T-helper 2 cell treated with Interferon-gamma antibody and Interleukin-4, amounts not matched to agents 100 ng/mL and 5 ng/mL, for 36 hours (primary cell): ENCODE measurements at regions not wholly inside any gene's neighbourhood (a gene's known extent, or its start where the extent isn't known, plus 50 kb on each side); places are given as distances from the start of the nearest gene placed in this dataset.
"Not testable (repeated sequence)": the region's sequence is repeated elsewhere in the genome, so short reads cannot be mapped to it uniquely, and the experiment has no call there.

ENCODE experiments used
- intact Hi-C: fragments of 100-400 bp; cut with micrococcal nuclease; formaldehyde crosslinking; loops from one replicate; pipeline ENCODE4 v1.15.1; 2023

DNA sequence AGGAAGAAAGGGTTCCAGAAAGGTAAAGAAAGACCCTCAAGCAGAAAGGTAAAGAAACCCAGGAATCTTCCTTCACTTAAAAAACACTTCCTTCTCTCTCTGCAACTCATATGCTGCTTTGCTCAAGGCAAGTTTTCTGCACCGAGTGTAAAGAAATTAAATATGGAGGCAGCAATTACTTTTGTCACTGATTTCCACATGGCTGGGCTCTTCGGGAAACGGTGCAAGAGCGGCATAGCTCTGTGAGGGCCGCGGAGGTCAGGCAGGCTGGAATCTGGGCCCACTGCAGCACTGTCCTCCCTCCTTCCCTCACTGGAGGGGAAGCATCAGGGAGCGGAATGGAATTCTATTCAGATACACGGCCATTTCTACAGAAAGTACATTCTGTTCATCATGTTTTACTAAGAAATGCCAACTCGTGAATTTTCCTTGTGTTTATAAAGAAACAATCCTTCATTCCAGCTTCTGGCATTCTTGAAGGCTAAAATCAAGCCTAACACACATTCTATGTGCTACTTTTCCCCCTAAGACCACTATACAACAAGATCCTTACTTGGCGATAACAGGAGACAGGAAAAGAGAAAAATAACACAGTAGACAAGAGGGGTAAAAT lies 212.2 kb downstream of the SIPA1L2 start:
- intact Hi-C loops: no loop called here

DNA sequence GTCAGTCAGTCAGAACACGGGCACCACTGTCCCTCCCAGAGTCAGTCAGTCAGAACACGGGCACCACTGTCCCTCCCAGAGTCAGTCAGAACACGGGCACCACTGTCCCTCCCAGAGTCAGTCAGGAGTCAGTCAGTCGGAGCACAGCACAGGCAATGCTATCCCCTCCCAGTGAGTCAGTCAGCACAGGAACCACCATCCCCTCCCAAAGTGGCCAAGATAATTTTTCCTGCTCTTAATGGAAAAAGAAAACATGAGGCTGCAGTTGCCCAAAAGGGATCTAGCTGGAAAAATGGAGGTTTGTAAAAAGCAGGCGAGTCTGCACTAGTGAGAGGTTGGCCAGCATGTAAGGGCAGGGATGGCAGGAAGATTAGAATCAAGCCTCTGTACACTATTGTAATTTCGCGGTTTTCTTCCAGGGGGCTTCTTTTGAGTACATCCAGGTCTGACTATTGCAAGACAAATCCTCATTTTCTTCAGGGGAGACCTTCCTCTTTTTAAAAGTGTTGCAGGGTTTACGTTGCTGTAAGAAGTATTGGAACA lies 213.8 kb downstream of the SIPA1L2 start:
- intact Hi-C loops: no loop called here

DNA sequence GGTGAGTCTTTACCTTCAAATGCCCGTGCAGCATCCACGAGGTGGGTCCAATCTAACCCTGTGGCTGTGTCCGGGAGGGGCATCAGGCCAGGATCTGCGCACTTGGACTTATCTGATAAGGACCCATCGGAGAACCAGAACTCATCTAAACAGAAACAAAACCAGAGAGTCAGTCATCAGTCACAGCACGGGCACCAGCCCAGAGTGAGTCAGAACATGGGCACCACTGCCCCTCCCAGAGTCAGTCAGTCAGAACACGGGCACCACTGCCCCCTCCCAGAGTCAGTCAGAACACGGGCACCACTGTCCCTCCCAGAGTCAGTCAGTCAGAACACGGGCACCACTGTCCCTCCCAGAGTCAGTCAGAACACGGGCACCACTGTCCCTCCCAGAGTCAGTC lies 214.5 kb downstream of the SIPA1L2 start:
- intact Hi-C loops: not testable (repeated sequence)

DNA sequence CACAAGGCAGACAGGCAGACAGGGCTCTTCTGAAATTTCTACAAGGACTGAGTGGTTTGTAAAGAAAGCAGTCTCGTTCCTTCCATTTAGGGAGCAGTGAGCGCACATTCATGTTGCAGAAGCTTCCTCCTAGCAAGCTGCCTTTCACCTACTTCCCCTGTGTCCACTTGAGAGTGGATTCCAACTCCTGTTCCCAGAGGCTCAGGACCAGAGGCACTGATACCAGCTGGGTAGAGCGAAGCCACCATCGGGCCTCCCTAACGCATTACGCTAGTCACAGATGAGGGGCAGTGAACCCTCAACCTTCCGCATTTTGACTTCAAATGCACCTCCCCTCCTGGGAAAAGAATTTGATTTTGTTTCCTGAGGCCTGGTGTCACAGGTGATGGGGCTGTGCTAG lies 215.8 kb downstream of the SIPA1L2 start:
- intact Hi-C loops: no loop called here

DNA sequence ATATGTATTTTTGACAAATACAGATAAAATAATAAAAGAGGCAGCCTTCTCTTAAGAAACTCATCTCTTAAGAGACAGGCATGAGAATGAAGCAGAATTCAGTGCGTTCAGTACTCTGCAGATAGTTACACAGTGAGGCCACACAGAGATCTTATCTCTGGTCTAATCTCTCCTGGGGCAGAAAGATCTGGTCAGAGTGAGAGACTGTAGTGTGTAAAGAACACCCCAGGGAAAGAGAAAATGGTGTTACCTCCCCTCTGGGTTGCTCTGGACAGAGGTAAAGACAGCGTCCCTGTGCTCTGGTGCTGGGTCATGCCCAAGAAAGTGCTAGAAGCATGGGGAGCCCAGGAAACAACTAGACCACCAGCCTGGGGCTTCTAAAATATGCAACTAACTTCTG lies 216.3 kb downstream of the SIPA1L2 start:
- intact Hi-C loops: no loop called here

DNA sequence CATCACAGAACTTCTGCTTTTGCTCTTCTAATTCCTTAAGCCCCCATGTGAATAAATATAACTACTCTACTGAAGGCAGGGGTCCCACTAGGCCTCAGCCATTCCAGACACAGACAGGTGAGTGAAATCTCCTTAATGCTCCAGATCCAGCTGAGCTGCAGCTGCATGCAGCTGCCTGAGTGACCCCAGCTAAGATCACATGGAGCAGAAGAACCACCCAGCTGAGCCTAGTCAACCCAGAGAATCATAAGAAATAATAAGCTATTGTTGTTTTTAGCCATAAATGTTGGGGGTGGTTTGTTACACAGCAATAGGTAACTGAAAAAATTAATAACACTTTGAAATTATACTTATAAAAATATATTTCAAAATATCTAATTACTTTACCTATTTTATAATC lies 220.3 kb downstream of the SIPA1L2 start:
- intact Hi-C loops: no loop called here

DNA sequence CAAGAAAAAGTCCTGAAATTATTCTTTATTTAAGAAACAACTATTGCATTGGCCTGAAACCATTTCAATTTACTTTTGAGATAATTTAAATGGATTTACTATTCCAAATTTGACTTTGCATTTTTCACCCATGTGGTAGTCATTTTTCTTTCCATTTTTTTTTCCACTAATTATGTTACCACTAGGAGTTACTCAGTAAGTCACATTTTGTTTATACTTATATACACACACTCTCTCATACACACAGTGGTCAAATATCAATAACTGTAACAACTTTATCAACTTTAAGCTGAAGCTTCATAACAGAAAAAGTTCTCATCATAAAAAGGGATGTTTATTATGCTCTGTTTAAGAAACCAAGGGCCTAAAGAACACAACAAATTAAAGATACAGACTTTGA lies 222.8 kb downstream of the SIPA1L2 start:
- intact Hi-C loops: no loop called here

DNA sequence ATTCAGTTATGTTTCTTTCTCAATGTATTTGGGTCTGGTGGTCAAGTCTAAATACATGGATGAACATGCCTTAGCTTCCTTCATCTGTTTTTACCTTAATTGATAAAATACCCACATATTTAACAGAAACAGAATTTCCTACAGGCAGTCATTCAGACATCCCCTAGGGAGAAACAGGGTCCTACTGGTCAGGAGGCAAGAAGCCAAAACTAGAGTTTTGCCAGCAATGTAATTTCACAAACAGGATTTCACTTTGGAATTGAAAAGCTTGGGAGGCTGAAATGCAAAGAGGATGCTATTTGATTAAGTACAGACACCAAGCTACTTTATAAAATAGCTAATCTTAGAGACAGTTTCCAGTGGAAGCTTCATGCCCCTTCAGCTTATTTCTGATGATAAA lies 224.2 kb downstream of the SIPA1L2 start:
- intact Hi-C loops: no loop called here

DNA sequence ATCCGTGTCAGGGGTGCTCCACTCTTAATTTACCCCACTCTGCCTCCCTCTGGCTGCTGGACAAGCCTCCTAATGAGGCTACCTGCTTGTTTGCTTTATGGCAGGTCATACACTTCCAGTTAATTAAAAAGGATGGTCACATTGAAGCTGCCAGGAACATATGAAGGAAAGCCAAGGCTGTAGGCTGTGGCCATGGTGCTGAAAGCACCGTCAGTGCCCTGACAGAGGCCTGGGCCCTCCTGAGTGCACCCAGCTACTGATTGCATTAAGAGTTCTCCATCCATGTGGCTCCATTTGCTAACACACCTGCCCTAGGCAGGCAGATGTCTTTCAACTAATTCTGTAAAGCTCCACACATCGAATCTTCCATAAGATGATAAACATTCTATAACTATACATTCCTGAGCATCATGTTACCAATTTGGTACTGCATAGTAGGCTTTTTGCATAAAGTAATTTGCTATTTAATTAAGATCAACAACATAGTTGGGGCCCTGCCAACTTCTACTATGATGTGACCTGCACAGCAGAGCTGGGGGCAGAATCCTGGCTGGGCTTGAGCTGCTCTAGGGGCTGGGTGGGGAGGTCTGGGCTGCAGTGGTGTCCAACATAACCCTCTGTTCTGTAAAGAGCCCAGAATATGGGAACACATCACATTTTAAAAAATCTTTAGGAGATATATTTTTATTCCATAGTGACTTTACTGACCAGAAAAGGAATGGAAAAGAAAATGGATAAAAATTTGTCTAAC lies 224.8 kb downstream of the SIPA1L2 start:
- intact Hi-C loops: no loop called here

DNA sequence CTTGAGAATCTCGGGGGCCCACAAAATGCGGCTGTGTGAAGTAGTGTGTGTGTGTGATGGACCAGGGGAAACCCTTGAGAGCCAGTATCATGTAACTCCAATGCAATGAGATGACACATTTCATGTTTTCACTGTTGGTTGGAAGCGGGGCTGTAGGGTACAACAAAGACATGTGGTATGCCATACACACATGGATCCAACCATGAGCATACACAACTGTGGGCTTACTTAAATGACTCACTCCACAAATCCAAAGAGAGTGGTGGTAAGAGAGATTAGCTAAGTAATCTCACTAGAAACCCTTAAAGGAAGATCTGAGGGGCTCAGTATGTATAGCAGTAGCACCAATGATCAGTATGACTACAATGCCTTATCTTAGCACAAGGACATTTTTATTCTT lies 225.7 kb downstream of the SIPA1L2 start:
- intact Hi-C loops: no loop called here

DNA sequence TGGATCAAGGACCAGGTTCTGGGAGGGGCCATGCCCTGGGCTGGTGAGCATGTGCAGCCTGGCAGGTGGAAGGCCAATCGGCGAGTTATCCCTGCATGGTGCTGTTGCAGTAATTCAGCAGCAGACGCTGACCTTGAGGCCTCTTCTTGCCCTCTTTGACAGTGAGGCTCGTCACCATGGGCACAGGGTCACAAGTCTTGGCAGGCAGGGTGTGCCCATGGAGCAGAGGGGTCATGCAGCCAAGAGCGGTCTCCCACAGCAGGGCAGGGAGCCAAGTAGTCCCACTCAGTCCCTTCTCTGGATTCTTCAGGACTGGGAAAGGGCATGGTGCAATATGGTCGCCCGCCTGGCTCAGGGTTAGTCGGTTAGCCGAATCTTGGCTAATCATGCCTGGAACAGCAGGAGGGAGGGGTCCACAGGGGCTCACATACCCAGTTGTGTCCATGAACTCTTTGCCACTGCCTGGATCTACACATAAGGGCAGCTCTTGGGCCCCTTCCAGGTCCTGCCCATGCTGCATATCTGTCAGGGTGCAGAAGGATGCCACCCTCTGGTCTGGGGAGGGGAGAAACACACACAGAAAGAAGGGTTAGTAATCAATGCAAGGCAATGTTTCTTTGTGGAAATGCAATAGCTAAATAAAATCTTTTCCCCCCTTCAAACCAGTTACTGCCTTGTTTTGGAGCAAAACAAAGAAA lies 226.8 kb downstream of the SIPA1L2 start:
- intact Hi-C loops: no loop called here

DNA sequence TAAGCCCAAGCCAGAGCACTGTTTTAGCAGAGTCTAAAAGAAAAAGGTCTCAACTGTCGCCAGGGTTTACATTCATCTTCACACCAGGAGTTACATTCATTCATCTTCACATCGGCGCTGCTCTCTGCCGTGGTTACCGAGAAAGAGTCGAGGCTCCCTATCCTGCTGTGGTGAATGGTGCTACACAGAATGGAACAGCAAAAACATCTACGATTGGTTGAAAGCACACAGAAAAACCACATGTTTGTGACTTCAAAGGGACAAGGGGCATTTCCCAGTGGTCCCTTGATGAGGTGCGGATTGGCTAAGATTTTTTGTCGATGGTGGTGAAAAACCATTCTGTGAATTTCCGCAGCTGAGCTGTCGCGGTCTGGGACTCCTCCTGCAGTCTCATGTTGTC lies 231.1 kb downstream of the SIPA1L2 start:
- intact Hi-C loops: no loop called here

DNA sequence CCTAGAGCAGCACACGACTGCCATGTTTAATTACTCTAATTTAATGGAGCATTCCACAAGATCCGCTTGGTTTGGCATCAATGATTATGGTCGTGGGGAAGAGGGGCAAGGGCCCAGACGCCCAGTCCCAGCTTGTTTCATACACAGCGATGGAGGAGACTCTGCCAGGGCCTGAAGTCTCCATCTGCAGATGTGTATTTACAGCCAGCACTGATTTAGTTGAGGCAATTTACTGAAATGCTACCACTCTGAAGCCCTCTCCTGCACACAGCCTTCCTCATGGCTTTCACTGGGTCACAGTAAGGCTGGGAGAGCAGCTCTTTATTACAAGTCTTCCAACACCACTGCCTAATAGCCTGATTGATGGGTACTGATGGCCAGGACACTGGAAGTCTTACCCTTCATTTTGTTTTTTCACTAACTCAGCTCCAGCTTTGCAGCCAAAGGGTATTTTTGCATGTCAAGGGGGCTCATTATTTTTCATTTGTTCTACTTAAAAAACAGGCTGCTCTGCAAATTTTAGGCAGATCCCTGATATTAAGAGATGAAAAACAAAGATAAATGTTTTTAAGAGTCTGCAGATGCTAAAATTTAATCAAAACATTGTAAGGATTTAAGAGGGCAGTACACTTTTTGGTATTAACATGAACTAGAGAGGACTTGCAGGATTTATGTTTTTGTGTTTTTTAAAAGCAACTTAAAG lies 236.3 kb downstream of the SIPA1L2 start:
- intact Hi-C loops: no loop called here

DNA sequence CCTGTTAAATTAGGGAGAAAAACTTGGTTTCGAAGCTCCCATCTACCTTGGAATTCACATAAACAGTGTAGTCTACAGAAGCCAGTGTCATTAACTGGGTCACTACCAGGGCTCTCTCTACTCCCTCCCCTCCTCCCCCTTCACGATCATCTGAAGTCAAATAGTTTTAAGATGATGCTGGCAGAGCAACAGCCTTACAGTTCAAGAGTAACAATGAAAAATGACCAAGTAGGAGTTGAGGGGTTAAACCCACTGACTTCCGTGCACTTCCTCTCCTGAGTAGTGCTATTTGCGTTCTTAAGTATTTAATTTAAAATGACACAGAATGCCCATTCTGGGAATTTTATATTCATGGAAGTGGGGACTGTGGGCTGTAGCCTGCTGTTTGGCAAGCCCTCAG lies 236.9 kb downstream of the SIPA1L2 start:
- intact Hi-C loops: no loop called here

DNA sequence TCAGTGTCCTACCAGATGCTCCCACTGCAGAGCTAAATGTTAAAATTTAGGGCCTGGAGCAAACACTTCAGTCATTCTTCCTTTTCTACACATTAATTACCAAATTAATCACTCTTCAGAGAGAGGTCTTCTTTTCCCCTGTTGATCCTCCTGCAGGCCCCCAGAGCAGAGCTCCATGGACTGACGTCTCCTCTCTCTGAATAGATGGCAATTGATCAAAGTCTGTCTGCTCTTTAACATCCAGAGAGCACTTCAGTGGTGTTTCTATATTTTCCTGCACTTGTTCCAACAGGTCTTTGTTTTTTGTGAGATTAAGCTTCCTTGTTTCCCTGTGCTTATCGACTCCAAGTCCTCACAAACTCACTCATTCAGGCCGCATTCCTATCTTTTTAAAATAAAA lies 239.3 kb downstream of the SIPA1L2 start:
- intact Hi-C loops: no loop called here

DNA sequence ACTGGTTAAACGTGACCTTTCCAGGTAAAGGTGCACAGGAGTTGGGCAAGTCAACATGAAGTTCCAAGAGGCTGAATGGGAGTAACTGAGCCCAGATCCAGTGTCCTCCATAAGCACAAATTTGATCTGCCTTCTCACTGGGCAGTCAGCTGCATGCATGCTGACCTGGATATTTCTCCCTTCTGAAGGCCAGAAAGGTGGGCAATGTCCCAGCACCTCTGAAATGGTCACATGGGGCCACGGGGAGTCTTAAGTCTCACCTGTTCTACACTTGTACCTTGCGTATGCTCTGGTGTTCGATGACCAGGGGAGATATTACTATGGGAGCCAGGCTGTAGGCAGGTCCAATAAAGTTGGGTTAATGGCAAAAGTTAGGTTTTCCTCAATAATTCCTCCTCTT lies 240.2 kb downstream of the SIPA1L2 start:
- intact Hi-C loops: no loop called here

DNA sequence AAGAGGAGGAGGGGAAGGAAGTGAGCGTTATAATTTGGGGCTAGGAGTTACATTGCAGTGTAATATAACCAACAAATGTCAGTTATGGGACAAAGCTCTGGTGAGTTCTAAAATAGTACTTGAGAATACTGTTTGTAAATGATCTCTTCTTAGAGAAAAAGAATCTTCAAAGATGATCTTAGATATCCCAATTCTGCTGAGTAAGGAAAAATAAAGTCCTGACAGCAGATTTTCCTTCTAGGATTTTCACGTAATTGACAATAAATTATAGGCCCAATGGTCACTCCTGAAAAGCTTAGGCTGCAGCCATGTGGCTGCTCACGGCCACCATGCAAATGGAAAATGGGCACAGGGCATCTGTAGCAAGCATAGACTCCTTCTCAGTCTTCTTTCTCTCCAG lies 241.6 kb downstream of the SIPA1L2 start:
- intact Hi-C loops: no loop called here

DNA sequence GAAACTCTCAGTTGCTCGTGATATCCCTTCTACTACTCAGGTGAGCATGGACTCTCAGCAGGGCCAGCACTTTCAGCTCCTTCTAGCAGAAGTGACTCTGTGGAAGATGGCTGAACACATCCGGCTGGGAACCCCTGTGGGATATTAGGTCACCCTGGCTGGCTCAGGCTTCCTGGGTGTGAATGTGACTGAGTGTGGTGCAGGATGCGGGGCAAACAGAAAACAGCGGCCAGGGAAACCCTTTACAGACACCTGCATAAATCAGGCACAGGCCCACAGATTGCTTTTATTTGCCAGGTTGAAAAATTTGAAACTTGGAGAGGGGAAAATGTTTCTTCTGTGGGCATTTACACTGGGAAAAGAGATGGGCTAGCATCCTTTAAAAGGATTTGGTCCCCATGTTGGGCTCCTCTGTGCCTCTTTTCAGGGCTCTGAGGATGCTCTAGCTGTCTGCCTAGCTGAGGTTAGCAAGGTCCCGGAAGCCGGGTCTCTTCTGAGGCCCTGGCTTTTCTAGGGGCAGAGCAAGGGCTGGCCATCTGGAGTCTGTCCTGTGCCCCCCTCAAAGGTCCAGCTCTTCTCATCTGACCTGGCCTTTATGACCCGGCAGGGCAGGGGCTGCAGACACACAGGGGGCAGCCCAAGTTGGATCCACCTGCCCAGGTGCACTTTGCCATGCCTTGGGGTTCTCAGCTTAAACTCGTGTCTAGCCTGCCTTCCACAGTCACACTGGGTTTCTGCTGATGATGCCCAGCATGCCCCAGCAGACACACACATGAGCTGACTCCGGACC lies 243.0 kb downstream of the SIPA1L2 start:
- intact Hi-C loops: no loop called here

DNA sequence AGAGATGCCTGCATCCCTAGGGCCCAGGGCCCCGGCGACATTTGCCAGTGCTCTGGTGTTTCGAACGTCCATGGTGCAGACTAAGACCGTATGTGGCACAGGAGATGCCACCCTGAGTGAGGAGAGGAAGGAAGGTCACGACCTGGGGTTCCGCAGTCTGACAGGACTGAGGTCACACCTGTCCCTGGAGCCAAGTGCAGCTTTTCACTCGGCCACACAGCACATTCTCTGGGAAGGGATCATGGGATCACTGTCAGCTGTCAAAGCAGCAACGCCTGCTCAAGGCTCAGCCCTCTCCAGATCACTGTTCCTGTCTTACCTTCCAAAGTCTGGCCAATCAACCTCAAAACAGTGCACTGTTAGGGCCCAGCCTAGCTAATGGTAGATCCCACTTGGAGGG lies 243.6 kb downstream of the SIPA1L2 start:
- intact Hi-C loops: no loop called here

DNA sequence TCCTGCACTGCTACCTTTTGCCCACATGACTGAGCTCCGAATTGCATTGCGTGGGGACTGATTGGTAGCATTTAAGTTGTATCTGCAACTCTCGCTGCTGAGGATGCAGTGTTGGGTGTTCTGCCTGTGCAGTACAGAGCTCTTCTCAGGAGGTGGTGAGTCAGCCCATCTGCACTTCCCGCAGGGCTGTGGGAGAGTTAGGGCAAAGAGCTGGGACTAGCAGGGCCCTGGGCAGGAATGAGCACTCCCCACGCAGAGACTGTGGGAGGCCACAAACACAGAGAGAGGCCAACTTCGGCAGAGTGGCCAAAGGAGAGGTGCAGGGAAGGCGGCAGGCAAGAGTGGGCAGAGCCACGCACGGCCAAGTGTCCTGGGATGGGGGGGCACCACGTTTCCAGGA lies 244.7 kb downstream of the SIPA1L2 start:
- intact Hi-C loops: no loop called here
